SK-N-MC (cell line): ENCODE measurements at regions not wholly inside any gene's neighbourhood (a gene's known extent, or its start where the extent isn't known, plus 50 kb on each side); places are given as distances from the start of the nearest gene placed in this dataset.

Experiments used
- DNase-seq: peaks from one replicate; pipeline ENCODE4 v3.0.0-alpha.2; 2011; ENCODE audit warnings: low read depth, low spot score
- H3K27ac ChIP-seq: fragments of 200-600 bp; sonication (generic); 2 replicates; pipeline ENCODE4 v1.5.1; 2016; ENCODE audit warnings: mixed run types
- H3K36me3 ChIP-seq: fragments of 200-600 bp; sonication (generic); 2 replicates; pipeline ENCODE4 v1.6.1; 2017; ENCODE audit warnings: antibody characterized with exemption, low read length, mixed read lengths; ENCODE audit not compliant: insufficient read depth
- H3K4me3 ChIP-seq: fragments of 200-600 bp; sonication (generic); 2 replicates; pipeline ENCODE4 v1.5.1; 2016
- H3K9ac ChIP-seq: fragments of 200-600 bp; sonication (generic); 2 replicates; pipeline ENCODE4 v1.8.0; 2017; ENCODE audit warnings: mixed run types, mixed read lengths; ENCODE audit not compliant: insufficient read length
- H3K9me3 ChIP-seq: fragments of 200-600 bp; sonication (generic); 2 replicates; pipeline ENCODE4 v1.6.1; 2017; ENCODE audit warnings: low read depth, mild to moderate bottlenecking, antibody characterized with exemption, low read length, moderate library complexity, mixed read lengths
- EZH2 ChIP-seq: fragments of 200-600 bp; sonication (generic); IDR thresholded peaks from one replicate; pipeline ENCODE4 v1.6.1; 2017; ENCODE audit warnings: antibody characterized with exemption
- FOXP2 ChIP-seq: optimal IDR thresholded peaks from 2 replicates; pipeline ENCODE3; 2011; ENCODE audit warnings: mild to moderate bottlenecking, moderate library complexity; ENCODE audit not compliant: insufficient read depth; ENCODE audit errors: extremely low read length, control extremely low read depth
- POLR2AphosphoS5 ChIP-seq: IDR thresholded peaks from 2 replicates; pipeline ENCODE4 v1.6.1; 2012; ENCODE audit warnings: mild to moderate bottlenecking, low read depth, low read length, borderline replicate concordance

GRCh38 chr2:34099377-34099776, 500.3 kb upstream of the FAM98A start:
- no peak for DNase-seq
- Histone ChIP-seq H3K9ac (no peak overlapping the region), H3K27ac (no peak overlapping the region), H3K9me3 (no peaks in the 10 kb centered on the region), H3K4me3 (no peak overlapping the region), H3K36me3 (no peaks in the 10 kb centered on the region)
- TF ChIP-seq POLR2AphosphoS5 (no peak), EZH2 (no peak), FOXP2 (no peak)

GRCh38 chr2:34098256-34098655, 499.2 kb upstream of the FAM98A start:
- DNase-seq = no peak
- TF ChIP-seq POLR2AphosphoS5 (no peak), EZH2 (no peak), FOXP2 (no peak)
- Histone ChIP-seq H3K27ac (no peak overlapping the region), H3K9ac (no peak overlapping the region), H3K4me3 (no peak overlapping the region), H3K9me3 (no peaks in the 10 kb centered on the region), H3K36me3 (no peaks in the 10 kb centered on the region)

GRCh38 chr2:34096562-34097171, 497.6 kb upstream of the FAM98A start:
- Histone ChIP-seq H3K4me3 (no peak overlapping the region), H3K9me3 (no peaks in the 10 kb centered on the region), H3K9ac (no peak overlapping the region), H3K27ac (no peak overlapping the region), H3K36me3 (no peaks in the 10 kb centered on the region)
- TF ChIP-seq FOXP2 (no peak), POLR2AphosphoS5 (no peak), EZH2 (no peak)
- peak; percentile 76 for DNase-seq

- Histone ChIP-seq H3K9ac (no peak overlapping the region), H3K4me3 (no peak overlapping the region), H3K9me3 (no peaks in the 10 kb centered on the region), H3K36me3 (no peaks in the 10 kb centered on the region), H3K27ac (no peak overlapping the region)
- no peak for TF ChIP-seq FOXP2
- no peak for TF ChIP-seq EZH2
- no peak for DNase-seq
Measured at GRCh38 chr2:34093790-34094189, 494.7 kb upstream of the FAM98A start.

GRCh38 chr2:34070196-34070595, 471.1 kb upstream of the FAM98A start:
- no peak for TF ChIP-seq FOXP2
- no peak for TF ChIP-seq EZH2
- no peak for TF ChIP-seq POLR2AphosphoS5
- H3K4me3 ChIP-seq = no peak overlapping the region

GRCh38 chr2:34069604-34070003, 470.5 kb upstream of the FAM98A start:
- DNase-seq = no peak
- TF ChIP-seq FOXP2 (no peak), POLR2AphosphoS5 (no peak), EZH2 (no peak)
- Histone ChIP-seq H3K27ac (no peak overlapping the region), H3K9ac (no peak overlapping the region), H3K36me3 (no peaks in the 10 kb centered on the region), H3K4me3 (no peak overlapping the region), H3K9me3 (no peaks in the 10 kb centered on the region)

More at GRCh38 chr2:34070196-34070595, 471.1 kb upstream of the FAM98A start:
- Histone ChIP-seq H3K27ac (no peak overlapping the region), H3K9ac (no peak overlapping the region), H3K9me3 (no peaks in the 10 kb centered on the region), H3K36me3 (no peaks in the 10 kb centered on the region)
- no peak for DNase-seq

- no peak for DNase-seq
Measured at GRCh38 chr2:34050413-34050812, 451.3 kb upstream of the FAM98A start.

GRCh38 chr2:34045101-34045655, 446.1 kb upstream of the FAM98A start:
- Histone ChIP-seq H3K36me3 (no peaks in the 10 kb centered on the region), H3K9me3 (no peaks in the 10 kb centered on the region), H3K4me3 (0 out of 2 replicates have a peak overlapping the region, but pooled peaks have one; percentile 12), H3K27ac (peak overlapping the region; percentile 57; the same call in 1 of the 2 replicates), H3K9ac (no peak overlapping the region)
- no peak for TF ChIP-seq POLR2AphosphoS5
- no peak for TF ChIP-seq EZH2
- DNase-seq = no peak

More at GRCh38 chr2:34050413-34050812, 451.3 kb upstream of the FAM98A start:
- no peaks in the 10 kb centered on the region for H3K9me3 ChIP-seq
- H3K9ac ChIP-seq = no peak overlapping the region
- no peak overlapping the region for H3K4me3 ChIP-seq
- TF ChIP-seq EZH2 (no peak), FOXP2 (no peak), POLR2AphosphoS5 (no peak)
- H3K36me3 ChIP-seq = no peaks in the 10 kb centered on the region
- no peak overlapping the region for H3K27ac ChIP-seq

- Histone ChIP-seq H3K9ac (no peak overlapping the region), H3K36me3 (no peaks in the 10 kb centered on the region), H3K9me3 (no peaks in the 10 kb centered on the region), H3K27ac (no peak overlapping the region), H3K4me3 (no peak overlapping the region)
- DNase-seq = no peak
- TF ChIP-seq EZH2 (no peak), FOXP2 (no peak), POLR2AphosphoS5 (no peak)
Measured at GRCh38 chr2:34037886-34038285, 438.8 kb upstream of the FAM98A start.
